Stimulated activated CD4-positive, alpha-beta T cell treated with anti-CD3 and anti-CD28 coated beads, Interleukin-4, amount 100 ng/mL, for 4 hours (primary cell): ENCODE measurements at regions not wholly inside any gene's neighbourhood (a gene's known extent, or its start where the extent isn't known, plus 50 kb on each side); places are given as distances from the start of the nearest gene placed in this dataset.

ENCODE experiments used
- DNase-seq, 2 experiments: peaks; one replicate each; pipeline ENCODE4 v3.0.0-alpha.2; 2020

GRCh38 chr22:48952256-48953102, 875.2 kb downstream of the BRD1 start:
- no peak for DNase-seq

- DNase-seq = no peak
These were observed 875.8 kb downstream of the BRD1 start for GRCh38 chr22:48951836-48952235.

GRCh38 chr22:48950151-48950915, 877.3 kb downstream of the BRD1 start:
- DNase-seq = no peak

- DNase-seq = no peak
These were observed 878.1 kb downstream of the BRD1 start for GRCh38 chr22:48949375-48950149.

GRCh38 chr22:48948575-48949170, 879.0 kb downstream of the BRD1 start:
- DNase-seq = no peak

- no peak for DNase-seq
These were observed 880.0 kb downstream of the BRD1 start for GRCh38 chr22:48947636-48948035.

GRCh38 chr22:48945621-48946458, 881.8 kb downstream of the BRD1 start:
- no peak for DNase-seq

GRCh38 chr22:48944751-48945620, 882.7 kb downstream of the BRD1 start:
- no peak for DNase-seq

- no peak for DNase-seq
These were observed 883.3 kb downstream of the BRD1 start for GRCh38 chr22:48944433-48944750.

GRCh38 chr22:48943567-48944432, 883.9 kb downstream of the BRD1 start:
- DNase-seq = no peak

- no peak for DNase-seq
These were observed 884.7 kb downstream of the BRD1 start for GRCh38 chr22:48942698-48943566.

- no peak for DNase-seq
These were observed 885.6 kb downstream of the BRD1 start for GRCh38 chr22:48941903-48942575.

- no peak for DNase-seq
These were observed 886.4 kb downstream of the BRD1 start for GRCh38 chr22:48941033-48941902.

GRCh38 chr22:48940266-48941032, 887.2 kb downstream of the BRD1 start:
- DNase-seq = no peak

- DNase-seq = no peak
These were observed 888.0 kb downstream of the BRD1 start for GRCh38 chr22:48939441-48940265.

- DNase-seq = no peak
These were observed 888.9 kb downstream of the BRD1 start for GRCh38 chr22:48938741-48939140.
